Activated CD4-positive, alpha-beta T cell treated with anti-CD3 and anti-CD28 coated beads, Interleukin-2, Interleukin-6, amounts not matched to agents 100 ng/mL and 50 ng/mL, durations not matched to agents 16 hours and 8 hours (primary cell): ENCODE measurements at regions not wholly inside any gene's neighbourhood (a gene's known extent, or its start where the extent isn't known, plus 50 kb on each side); places are given as distances from the start of the nearest gene placed in this dataset.

Experiments
- DNase-seq: peaks from one replicate; pipeline ENCODE4 v3.0.0-alpha.2; 2020

DNA sequence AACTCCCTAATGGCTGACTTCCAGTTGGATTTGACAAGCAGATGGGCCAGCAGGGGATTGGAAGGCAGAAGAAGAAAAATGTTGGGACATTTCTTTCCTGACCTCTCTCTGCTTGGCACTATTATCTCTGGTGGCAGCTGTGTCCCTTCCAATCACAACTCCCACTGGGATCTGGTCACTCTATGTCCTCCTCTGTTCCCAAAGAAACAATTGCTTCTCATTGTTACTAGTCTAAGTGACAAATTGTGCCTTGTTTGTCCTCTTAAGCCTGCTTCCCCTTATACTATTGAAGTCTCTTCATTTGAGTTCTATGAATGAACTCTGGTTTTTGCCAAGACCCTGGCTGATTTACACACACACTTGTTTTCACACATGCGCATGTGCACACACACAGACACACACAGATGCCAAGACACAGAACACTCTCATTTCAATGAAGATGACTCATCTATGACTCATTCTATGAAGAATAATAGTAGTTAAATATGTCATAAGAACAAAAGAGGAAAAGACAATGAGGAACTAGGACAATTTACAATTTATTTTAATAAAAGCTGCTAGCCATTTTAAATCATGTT, 83.0 kb upstream of the FAR2 start:
- peak; percentile 60 for DNase-seq

DNA sequence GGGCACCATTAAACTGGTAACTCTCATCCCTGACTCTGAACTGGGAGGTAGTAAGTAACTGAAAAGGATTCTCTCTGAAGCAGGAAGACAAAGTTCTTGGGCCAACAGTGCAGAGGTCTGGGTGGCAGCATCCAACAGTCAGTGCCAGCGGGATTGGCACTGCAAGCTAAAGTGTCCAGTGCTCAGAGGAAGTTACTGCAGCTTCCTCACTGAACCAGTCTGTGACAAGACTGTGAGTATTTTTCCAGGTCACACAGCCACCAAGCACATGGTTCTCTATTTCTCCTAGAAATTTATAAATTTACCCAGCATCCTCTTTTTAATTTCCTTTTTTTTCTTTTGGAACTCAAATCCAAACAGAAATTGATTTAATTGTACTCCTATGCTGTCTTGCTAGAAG, 81.6 kb upstream of the FAR2 start:
- no peak for DNase-seq

DNA sequence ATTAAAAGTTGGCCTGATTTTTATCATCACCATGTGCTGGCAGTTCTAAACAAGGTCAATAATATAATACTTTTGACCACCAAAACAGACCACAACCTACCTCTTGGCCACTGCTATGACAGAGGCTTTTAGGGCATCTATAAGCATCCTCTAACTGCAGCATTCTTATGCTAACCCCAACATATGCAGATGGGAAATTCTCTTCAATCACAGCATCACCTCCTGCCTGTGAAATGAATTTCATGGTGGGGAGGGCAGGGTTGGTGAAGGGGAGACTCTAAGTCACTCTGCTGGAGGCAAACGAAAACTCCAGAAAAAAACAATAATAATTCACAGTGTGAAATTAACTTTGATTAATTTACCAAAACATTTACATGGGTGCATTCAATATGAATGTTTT, 78.8 kb upstream of the FAR2 start:
- DNase-seq, result no peak

DNA sequence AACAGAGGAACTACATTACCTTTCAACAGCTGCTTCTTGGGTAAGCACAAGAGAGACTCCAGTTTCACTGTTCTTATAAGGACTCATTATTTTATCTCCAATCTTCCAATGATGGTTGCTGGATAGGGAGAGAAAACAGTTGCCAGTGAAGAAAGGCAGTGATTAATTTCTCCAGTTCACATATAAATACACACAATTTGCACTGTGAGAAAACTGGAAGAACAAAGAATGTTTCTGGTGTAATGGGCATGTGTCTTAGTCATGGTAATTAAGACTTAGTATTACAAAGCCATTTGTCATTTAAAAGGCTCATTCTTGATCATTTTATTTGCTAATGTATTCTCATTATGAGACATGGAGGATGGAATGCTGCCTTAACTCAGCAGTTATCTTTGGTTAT, 78.0 kb upstream of the FAR2 start:
- DNase-seq, result no peak

DNA sequence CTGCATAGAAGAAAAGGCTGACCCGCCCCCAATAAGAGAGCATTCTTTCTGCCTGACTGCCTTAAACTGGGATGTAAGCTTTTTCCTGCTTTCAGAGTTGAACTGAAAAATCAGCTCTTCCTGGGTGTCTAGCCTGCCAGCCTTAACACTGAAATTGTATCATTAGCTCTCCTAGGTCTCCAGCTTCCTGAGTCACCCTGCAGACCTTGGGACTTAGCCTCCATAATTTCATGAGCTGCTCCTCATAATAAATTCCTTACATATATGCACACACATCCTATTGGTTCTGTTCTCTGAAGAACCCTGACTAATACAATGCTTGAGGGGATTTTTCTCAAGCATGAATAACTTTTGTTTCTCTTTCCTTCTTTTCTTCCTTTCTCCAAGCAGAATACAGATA, 76.4 kb upstream of the FAR2 start:
- DNase-seq, result no peak

GRCh38 chr12:29073631-29074239, 75.3 kb upstream of the FAR2 start:
- DNase-seq, result peak; percentile 56

- DNase-seq, result no peak
Measured at GRCh38 chr12:29081101-29081500, 68.0 kb upstream of the FAR2 start.

DNA sequence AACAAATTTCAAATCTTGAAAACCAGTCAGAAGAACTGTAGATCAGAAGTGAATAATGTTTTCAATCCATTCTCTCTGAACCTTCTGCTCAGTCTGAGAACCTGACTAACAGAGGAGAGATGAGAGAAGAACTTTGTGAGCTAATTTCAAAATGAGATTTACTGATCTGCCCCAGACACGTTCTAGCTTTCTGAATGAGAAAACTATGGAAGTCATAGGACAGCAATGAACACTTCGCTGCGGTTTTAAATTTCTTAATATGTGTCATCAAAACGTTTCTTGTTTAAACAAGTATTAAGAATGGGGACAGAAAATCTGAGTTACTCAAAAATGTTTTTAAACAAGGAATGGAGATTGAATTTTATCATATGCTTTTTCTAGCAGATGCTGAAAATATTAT, 66.6 kb upstream of the FAR2 start:
- DNase-seq, result peak; percentile 82

DNA sequence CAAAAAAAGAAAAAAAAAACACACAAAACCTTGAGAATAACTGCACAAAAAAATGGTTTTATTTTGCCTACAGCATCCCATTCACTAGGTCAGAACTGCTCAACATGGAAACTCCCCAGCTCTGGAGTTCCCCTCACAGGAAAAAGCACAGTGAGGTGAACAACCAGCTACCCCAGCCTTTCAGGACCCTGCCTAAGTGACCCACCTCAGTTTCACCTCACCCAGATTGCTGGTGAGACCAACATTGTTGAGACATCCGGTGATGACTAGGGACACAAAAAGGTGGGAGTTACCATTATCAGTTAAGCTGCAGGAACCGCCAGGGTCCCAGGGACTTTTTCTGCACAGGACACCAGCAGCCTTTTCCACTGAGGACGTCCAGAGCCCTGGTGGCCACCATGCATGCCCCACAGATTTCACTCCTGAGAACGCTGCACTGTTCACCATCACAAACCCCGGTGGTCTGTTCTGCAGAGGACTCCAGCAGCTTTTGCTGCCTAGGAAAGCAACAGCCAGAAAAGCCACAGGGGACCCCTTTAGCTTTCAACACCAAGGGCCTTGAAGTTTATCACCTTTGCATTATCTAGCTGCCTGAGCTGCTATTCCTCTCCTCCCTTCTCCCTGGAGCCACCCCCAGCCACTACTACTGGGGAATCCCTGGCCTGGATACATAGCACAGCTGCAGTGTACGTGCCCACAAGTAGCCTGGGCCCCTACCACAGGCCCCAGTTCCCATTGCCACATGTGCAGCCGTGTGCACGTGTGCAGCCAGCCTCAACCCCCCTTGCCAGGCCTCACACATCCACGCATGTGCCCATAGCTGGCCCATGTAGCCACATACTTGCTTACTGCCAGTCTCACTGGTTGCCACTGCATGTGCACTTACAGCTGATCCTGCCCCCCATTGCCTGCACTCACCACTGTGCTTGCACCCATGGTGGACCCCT, 62.5 kb upstream of the FAR2 start:
- no peak for DNase-seq

- DNase-seq, result peak; percentile 6
Measured at GRCh38 chr12:29088611-29089219, 60.4 kb upstream of the FAR2 start.
